ENCODE measurements at regions not wholly inside any gene's neighbourhood (a gene's known extent, or its start where the extent isn't known, plus 50 kb on each side); places are given as distances from the start of the nearest gene placed in this dataset.

DNA sequence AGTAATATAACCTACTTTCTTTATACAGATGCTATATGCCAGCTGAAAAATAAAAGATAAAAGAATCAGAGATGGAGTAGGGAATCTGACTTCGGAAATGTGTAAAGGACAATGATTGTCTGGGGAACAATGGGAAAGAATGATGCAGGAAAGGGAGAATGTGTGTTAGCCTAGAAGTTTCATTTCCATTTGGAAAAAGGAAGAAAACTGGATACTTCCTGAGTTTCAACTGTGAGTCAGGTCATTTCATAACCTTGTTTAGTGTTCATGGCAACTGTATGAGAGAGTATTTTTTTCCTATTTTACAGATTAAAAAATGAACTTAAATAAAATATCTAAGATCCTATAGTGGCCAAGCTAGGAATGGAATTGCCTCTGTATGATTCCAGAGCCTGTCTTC is 261.3 kb upstream of the NECTIN3 start:
- no peak overlapping the region for H3K27ac ChIP-seq
- no peak for TF ChIP-seq ZFX (IDR thresholded peaks at IDR 0.05)
- TF ChIP-seq, protein P1, sequence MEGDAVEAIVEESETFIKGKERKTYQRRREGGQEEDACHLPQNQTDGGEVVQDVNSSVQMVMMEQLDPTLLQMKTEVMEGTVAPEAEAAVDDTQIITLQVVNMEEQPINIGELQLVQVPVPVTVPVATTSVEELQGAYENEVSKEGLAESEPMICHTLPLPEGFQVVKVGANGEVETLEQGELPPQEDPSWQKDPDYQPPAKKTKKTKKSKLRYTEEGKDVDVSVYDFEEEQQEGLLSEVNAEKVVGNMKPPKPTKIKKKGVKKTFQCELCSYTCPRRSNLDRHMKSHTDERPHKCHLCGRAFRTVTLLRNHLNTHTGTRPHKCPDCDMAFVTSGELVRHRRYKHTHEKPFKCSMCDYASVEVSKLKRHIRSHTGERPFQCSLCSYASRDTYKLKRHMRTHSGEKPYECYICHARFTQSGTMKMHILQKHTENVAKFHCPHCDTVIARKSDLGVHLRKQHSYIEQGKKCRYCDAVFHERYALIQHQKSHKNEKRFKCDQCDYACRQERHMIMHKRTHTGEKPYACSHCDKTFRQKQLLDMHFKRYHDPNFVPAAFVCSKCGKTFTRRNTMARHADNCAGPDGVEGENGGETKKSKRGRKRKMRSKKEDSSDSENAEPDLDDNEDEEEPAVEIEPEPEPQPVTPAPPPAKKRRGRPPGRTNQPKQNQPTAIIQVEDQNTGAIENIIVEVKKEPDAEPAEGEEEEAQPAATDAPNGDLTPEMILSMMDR (conservative IDR thresholded peaks at IDR 0.05) = no peak

DNA sequence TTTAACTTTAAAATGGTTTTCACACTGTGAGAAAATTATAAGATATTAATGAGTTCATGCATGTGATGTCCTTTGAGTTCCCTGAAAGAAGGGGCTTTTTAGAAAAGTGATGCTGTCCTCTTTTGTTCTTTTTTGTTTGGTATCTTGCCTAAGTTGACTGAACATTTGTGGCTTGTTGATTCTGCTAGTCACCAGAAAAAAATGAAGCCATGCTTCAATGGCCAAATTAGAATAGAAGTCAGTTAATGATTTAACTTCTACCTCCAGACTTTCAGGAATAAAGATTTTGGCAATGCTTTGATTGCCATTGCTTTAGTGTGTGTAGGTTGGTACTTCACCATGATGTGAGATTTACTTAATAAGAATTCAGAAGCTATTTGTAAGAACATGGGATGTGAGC is 260.6 kb upstream of the NECTIN3 start:
- no peak for TF ChIP-seq ZFX (IDR thresholded peaks at IDR 0.05)
- TF ChIP-seq, protein P1 (conservative IDR thresholded peaks at IDR 0.05) = no peak
- no peak overlapping the region for H3K27ac ChIP-seq

DNA sequence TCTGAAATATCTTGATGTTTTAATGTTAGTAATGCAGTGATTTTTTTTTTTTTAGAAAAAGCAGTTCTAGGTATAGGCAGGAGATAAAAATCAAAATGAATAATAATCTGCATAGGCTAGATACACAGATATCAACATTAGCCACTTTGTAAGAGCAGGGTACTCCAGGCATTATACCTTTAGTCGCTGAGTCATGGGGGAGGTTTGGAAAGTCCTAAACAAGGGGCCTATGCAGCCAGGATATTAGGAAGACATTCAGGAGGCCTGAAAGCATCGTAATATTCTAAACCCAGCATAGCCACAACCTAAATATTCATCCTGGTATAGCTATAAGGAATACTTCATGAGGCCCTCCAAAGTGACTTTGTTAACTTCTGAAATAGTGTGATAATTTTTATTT is 258.1 kb upstream of the NECTIN3 start:
- TF ChIP-seq, protein P1 (conservative IDR thresholded peaks at IDR 0.05) = no peak
- no peak for TF ChIP-seq ZFX (IDR thresholded peaks at IDR 0.05)
- H3K27ac ChIP-seq = no peak overlapping the region

DNA sequence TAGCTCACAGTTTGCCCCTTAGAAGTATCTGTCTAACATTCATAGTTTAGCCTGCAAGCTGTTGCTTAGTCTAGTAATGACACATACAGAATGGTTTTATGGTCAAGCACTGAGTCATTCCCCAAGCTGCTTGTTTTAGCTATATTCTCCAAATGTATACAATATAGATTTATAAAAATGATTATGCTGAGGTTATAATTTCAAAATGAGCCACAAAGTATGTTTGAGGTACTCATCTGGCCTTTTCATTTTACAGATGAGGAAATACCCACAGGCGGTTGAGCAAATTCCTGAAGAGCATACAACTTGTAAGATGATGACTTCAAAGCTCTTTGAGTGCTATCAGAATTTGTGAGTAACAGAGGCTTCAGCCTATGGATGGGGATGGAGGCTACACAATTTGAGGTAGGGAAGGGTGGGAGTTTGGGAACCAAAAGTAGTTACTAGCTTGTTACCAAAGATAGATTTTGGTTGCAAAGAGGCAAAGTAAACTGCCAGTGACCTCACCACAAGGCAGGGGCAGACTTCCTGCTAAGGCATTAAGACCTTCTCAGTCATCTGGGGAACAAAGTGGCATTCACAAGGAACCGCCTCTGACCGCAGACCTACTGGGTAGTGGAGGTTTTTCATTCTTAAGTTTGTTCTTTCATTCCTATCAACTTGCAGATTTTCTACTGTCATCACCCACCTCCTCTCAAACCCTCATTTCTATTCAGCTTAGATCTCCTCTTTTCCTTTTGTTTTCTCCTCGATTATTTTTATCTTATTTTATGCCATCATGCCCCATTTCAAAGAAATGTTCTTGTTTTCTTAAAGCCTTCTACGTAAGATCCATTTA is 257.2 kb upstream of the NECTIN3 start:
- H3K27ac ChIP-seq = no peak overlapping the region
- TF ChIP-seq, protein P1 (conservative IDR thresholded peaks at IDR 0.05) = no peak
- TF ChIP-seq ZFX (IDR thresholded peaks at IDR 0.05) = no peak

DNA sequence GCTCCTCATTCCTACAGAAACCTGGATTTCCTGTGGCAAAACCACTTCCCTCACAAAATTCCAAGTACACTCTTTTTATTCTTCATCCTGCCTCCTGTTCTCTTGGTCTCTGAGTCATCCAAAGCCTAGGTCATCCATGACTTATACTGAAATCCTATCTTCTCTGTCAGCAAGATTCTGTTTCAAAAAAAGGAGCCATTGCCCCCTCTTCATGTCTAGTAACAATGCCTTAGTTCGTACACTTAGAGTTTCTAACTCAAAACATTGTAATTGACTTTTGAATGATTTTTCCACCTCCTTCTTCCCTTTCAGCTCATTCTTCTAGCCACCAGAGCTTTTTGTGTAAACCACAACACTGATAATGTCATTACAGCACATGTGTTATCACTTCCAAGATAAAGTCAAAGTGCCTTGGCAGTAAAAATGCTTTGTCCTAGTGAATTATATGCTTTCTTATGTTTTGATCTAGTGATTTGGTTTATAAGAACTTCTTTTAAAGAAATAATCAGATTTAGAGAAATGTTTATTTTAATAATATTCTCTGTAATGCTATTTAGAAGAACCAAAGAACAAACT is 256.5 kb upstream of the NECTIN3 start:
- TF ChIP-seq ZFX (IDR thresholded peaks at IDR 0.05) = no peak
- TF ChIP-seq, protein P1 (conservative IDR thresholded peaks at IDR 0.05) = no peak

DNA sequence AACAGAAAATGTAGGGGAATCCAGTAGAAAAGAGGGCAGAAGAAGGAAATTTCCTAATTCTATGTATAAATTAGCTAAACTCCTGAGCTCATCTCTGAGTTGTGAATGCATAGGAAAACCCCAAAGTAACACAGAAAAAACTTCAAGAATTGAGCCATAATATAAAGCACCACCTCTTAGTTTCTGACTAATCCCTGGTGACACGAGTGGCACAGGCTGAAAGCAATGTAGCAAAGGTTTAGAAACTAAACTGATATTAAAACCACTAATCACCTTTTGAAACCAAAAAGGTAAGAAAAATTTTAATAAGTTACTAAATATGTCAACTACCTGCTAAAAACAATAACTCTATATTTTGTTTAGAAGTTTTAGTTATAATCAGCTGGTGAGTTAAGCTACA is 255.6 kb upstream of the NECTIN3 start:
- no peak for TF ChIP-seq ZFX (IDR thresholded peaks at IDR 0.05)
- TF ChIP-seq, protein P1 (conservative IDR thresholded peaks at IDR 0.05) = no peak
- no peak overlapping the region for H3K27ac ChIP-seq

More for the DNA sequence above, 256.5 kb upstream of the NECTIN3 start:
- H3K27ac ChIP-seq = no peak overlapping the region

DNA sequence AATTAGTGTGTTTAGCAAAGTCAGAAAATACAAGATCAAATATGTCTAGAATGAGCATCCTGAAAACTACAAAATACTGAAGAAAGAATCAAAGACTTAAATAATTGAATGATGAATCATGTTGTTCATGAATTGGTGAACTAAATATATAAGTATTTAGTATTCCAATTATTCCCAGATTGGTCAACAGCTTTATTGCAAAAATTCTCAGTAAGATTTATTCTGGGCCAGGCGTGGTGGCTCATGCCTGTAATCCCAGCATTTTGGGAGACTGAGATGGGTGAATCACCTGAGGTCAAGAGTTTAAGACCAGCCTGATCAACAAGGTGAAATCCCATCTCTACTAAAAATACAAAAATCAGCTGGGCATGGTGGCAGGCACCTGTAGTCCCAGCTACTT is 250.0 kb upstream of the NECTIN3 start:
- TF ChIP-seq, protein P1 (conservative IDR thresholded peaks at IDR 0.05) = no peak
- TF ChIP-seq ZFX (IDR thresholded peaks at IDR 0.05) = no peak
- H3K27ac ChIP-seq = no peak overlapping the region
